ENCODE measurements at regions not wholly inside any gene's neighbourhood (a gene's known extent, or its start where the extent isn't known, plus 50 kb on each side); places are given as distances from the start of the nearest gene placed in this dataset.

DNA sequence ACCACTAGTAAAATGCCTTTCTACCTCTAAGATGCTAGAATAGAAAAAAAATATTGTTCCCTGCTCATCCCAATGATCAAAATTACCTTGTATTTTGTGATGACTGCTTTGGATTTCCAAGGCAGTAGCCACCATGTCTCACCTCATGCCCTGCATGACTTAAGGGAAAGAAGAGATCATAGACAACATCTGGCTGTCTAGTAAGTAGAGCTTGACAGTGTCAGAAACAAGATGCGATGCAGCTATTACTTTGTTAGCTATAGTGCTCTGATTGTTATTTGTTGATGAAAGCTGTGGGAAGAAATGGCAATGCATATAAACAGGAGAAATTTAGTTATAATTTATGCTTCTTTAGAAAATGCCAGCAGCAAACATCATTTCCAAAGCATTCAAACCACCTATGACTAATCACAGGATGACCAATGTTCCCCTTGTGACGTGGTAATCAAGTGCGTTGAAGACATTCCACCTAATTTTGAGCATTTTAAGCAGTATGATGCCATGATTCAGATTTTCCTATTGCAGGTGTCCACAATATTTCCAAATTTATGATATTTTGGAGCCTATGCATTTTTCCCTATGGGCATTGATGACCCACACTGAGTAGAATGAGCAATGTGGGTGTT, 308.3 kb downstream of the KCNRG start:
- no peak overlapping the region for H3K4me3 ChIP-seq (ENCODE audit: low read depth, low read length)
- no peak for TF ChIP-seq CTCF (IDR thresholded peaks at IDR 0.05; ENCODE audit: borderline replicate concordance, insufficient read depth, low read depth, low read length)

DNA sequence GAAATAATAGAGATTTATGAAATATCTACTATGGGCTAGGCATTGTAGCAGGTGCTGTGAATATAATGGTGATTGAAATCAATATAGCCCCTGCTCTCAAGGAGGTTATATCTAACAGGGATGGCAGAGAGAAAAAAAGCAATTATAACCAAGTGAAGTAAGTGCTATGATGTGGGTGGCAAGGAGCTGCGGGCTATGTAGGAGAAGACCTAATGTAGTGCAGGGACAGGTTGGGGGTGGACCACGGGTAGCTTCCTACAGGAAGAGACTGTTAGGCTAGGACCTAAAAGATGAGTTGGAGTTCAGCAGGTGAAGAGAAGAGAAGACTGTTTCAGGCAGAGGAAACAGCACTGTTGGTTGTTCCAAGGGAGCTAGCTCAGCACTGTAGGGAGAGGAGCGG, 311.0 kb downstream of the KCNRG start:
- H3K4me3 ChIP-seq (ENCODE audit: low read depth, low read length): no peak overlapping the region
- no peak for TF ChIP-seq CTCF (IDR thresholded peaks at IDR 0.05; ENCODE audit: borderline replicate concordance, insufficient read depth, low read depth, low read length)

DNA sequence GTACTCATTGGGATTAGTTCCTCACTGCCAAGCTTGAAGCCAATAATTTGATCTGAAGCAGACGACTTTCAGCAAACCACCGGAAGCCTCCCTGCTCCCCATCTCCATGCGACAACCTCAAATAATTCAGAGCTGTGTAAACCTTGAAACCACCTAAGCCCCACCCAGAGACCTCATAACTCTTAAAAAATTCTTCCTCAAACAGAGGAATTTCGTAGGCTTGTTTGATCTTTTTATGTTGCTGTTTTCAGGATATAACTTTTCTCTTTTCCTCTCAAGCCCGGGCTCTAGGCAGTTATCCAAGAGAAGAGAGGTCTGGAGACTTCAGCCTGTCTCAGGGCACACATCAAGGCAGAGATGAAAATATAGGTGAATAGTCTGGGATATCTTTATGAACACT, 311.6 kb downstream of the KCNRG start:
- no peak for TF ChIP-seq CTCF (IDR thresholded peaks at IDR 0.05; ENCODE audit: borderline replicate concordance, insufficient read depth, low read depth, low read length)
- no peak overlapping the region for H3K4me3 ChIP-seq (ENCODE audit: low read depth, low read length)

- TF ChIP-seq CTCF (IDR thresholded peaks at IDR 0.05; ENCODE audit: borderline replicate concordance, insufficient read depth, low read depth, low read length): no peak
- no peak overlapping the region for H3K4me3 ChIP-seq (ENCODE audit: low read depth, low read length)
These were observed 319.0 kb downstream of the KCNRG start for GRCh38 chr13:50334115-50334778.

DNA sequence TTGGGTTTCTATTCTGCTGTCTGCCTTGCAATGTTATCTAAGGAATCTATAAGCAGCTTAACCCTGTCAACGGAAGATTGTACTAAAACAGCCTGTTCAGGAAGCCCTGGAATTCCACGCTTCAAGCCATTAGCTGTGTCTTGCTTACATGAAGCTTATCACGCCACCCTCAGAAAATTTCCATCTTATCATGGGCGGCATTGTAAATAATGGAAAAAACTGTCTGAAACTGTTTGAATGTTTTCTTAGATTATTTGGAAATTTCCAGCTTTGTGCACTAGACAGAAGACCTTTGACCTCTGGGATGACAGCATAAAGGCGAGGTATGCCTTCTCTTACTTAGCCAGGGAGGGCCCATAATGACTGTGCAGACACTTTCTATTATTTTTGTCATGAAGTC, 319.7 kb downstream of the KCNRG start:
- no peak for TF ChIP-seq CTCF (IDR thresholded peaks at IDR 0.05; ENCODE audit: borderline replicate concordance, insufficient read depth, low read depth, low read length)
- H3K4me3 ChIP-seq (ENCODE audit: low read depth, low read length): no peak overlapping the region

DNA sequence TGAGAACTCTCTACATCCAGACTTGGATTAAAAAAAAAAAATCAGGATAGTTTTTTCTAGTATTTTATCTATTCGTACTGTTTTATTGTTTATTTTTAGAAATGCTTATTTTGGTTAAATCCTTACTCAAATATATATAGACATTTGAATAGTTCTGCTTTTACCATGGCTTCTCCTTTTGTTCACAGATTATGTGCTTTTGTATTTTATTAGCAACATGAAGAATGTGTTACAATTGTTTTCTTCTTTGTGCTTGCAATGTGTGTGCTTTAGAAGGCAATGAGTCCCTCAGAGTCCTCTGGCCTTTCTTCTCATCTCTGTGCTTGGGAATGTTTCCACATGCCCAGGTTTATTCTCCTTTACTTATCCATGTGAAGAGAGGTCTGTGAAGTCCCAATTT, 324.0 kb downstream of the KCNRG start:
- H3K4me3 ChIP-seq (ENCODE audit: low read depth, low read length): no peak overlapping the region
- no peak for TF ChIP-seq CTCF (IDR thresholded peaks at IDR 0.05; ENCODE audit: borderline replicate concordance, insufficient read depth, low read depth, low read length)

GRCh38 chr13:50340146-50340545, 324.9 kb downstream of the KCNRG start:
- no peak overlapping the region for H3K4me3 ChIP-seq (ENCODE audit: low read depth, low read length)
- TF ChIP-seq CTCF (IDR thresholded peaks at IDR 0.05; ENCODE audit: borderline replicate concordance, insufficient read depth, low read depth, low read length): no peak
